ENCODE measurements at regions not wholly inside any gene's neighbourhood (a gene's known extent, or its start where the extent isn't known, plus 50 kb on each side); places are given as distances from the start of the nearest gene placed in this dataset.

DNA sequence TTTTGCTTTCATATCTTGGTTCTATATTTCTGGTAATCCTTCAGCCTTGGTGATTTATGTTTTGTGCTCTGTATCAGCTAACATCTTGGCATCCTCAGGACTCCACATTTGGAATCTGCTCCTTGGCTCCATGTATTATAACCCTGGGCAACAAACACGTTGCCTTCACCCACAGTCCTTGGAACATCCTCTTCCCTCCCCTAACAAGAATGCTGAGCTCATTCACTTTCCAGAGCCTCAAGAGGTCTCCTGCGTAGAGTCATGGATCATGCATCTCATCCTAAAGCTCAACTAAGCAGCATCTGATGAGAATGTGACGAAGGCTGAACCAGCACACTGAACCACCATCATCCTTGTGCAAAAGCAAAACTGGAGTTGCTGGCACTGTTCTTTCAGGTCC lies 60.5 kb upstream of the C1GALT1C1 start:
- H3K27ac Mint-ChIP-seq = no peak overlapping the region
- Histone ChIP-seq H3K23me2 (ENCODE audit: insufficient read length, low read depth, low read length, poor library complexity, severe bottlenecking) (no peaks in the 10 kb centered on the region), H4K5ac (ENCODE audit: insufficient read length, low read depth, low read length) (no peak overlapping the region), H3K9me3 (ENCODE audit: control insufficient read depth, low read depth, low read length) (peaks cover 25% of the 10 kb centered on the region), H2BK20ac (ENCODE audit: low read depth, low read length, poor library complexity, severe bottlenecking) (no peak overlapping the region), H2AK5ac (ENCODE audit: insufficient read length, low read length) (no peak overlapping the region), H3K27ac (ENCODE audit: insufficient read length, low read depth, low read length) (no peak overlapping the region), H3K56ac (ENCODE audit: insufficient read length, low read depth, low read length) (no peak overlapping the region), H3K79me1 (ENCODE audit: insufficient read depth, low read depth, low read length, poor library complexity, severe bottlenecking) (no peaks in the 10 kb centered on the region), H2BK12ac (ENCODE audit: insufficient read length, low read depth, low read length) (no peak overlapping the region), H3T11ph (ENCODE audit: low read length) (no peak overlapping the region), H3K79me2 (ENCODE audit: insufficient read depth, low read length) (no peaks in the 10 kb centered on the region), H2AFZ (ENCODE audit: low read length) (no peak overlapping the region), H2BK5ac (ENCODE audit: insufficient read length, low read length) (no peak overlapping the region), H3K4me1 (ENCODE audit: insufficient read depth, low read length) (no peaks in the 10 kb centered on the region), H3K23ac (ENCODE audit: insufficient read length, low read depth, low read length) (no peak overlapping the region), H3K18ac (ENCODE audit: insufficient read length, low read depth, low read length) (no peak overlapping the region), H3K14ac (ENCODE audit: insufficient read depth, low read length) (no peak overlapping the region), H2BK15ac (ENCODE audit: low read depth, low read length) (no peak overlapping the region), H4K20me1 (ENCODE audit: control insufficient read depth, insufficient read depth, insufficient read length) (no peaks in the 10 kb centered on the region), H3K27me3 (ENCODE audit: insufficient read depth, low read length) (no peaks in the 10 kb centered on the region), H4K91ac (ENCODE audit: insufficient read length, low read depth, low read length) (no peak overlapping the region), H3K4me2 (ENCODE audit: insufficient read depth, insufficient read length, low read length) (no peak overlapping the region), H3K4ac (ENCODE audit: low read depth, low read length) (no peak overlapping the region), H3K9ac (ENCODE audit: extremely low read depth, insufficient read length, low read length) (no peak overlapping the region), H2BK120ac (ENCODE audit: low read depth, low read length, poor library complexity, severe bottlenecking) (no peak overlapping the region), H4K8ac (replicated peaks; ENCODE audit: insufficient read length, low read depth, low read length) (no peak overlapping the region)
- H3K4me1 Mint-ChIP-seq = no peaks in the 10 kb centered on the region
- DNase-seq = no peak
- no CpG with 5 or more reads among the region's 3 CpGs for WGBS (ENCODE audit: extremely low coverage, insufficient read length, low lambda C conversion rate)
- peaks cover 0 to 4% (median 0%) of the 10 kb centered on the region in 3 experiments; a peak in 1 of 7 replicates for H3K36me3 Mint-ChIP-seq (ENCODE audit: insufficient read depth in 1 of 3, low read depth in 3 of 3)
- TF ChIP-seq, protein P1, sequence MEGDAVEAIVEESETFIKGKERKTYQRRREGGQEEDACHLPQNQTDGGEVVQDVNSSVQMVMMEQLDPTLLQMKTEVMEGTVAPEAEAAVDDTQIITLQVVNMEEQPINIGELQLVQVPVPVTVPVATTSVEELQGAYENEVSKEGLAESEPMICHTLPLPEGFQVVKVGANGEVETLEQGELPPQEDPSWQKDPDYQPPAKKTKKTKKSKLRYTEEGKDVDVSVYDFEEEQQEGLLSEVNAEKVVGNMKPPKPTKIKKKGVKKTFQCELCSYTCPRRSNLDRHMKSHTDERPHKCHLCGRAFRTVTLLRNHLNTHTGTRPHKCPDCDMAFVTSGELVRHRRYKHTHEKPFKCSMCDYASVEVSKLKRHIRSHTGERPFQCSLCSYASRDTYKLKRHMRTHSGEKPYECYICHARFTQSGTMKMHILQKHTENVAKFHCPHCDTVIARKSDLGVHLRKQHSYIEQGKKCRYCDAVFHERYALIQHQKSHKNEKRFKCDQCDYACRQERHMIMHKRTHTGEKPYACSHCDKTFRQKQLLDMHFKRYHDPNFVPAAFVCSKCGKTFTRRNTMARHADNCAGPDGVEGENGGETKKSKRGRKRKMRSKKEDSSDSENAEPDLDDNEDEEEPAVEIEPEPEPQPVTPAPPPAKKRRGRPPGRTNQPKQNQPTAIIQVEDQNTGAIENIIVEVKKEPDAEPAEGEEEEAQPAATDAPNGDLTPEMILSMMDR (conservative IDR thresholded peaks at IDR 0.05) = no peak
- H3K9me3 Mint-ChIP-seq = peaks cover 62 to 75% of the 10 kb centered on the region in 2 experiments
- peaks cover 3% of the 10 kb centered on the region for H3K27me3 Mint-ChIP-seq (ENCODE audit: low read depth)
- no peak overlapping the region for H3K4me3 Mint-ChIP-seq
